ENCODE measurements at regions not wholly inside any gene's neighbourhood (a gene's known extent, or its start where the extent isn't known, plus 50 kb on each side); places are given as distances from the start of the nearest gene placed in this dataset.

GRCh38 chr6:169911264-169912263 is 160.1 kb downstream of the ERMARD start:
- DNase-seq (ENCODE audit: low read depth in 3 of 3) = no peak

DNA sequence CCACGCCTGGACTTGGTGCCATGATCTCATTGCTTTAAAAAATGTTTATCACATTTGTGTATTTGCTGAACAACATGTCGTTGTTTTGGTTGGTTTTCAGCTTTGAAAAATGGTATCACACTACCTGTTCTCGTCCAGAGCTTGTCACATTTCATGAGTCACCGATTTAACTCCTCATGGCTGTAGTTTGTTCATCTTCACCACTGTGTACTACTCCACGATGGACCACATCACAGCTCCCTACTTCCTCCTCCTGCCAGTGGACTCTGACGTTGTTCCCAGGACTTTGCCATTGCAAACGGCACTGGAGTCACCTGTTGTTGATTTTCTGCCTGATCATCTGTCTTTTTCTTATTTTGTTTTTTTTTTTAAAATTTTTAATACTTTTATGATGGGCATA is 157.7 kb downstream of the ERMARD start:
- DNase-seq (ENCODE audit: low read depth in 3 of 3) = no peak

- DNase-seq (ENCODE audit: low read depth in 3 of 3) = no peak
Measured at GRCh38 chr6:169908403-169908933, 157.0 kb downstream of the ERMARD start.

GRCh38 chr6:169907419-169908115 is 156.1 kb downstream of the ERMARD start:
- no peak for DNase-seq (ENCODE audit: low read depth in 3 of 3)

- DNase-seq (ENCODE audit: low read depth in 3 of 3) = no peak
Measured at GRCh38 chr6:169906688-169907418, 155.4 kb downstream of the ERMARD start.

DNA sequence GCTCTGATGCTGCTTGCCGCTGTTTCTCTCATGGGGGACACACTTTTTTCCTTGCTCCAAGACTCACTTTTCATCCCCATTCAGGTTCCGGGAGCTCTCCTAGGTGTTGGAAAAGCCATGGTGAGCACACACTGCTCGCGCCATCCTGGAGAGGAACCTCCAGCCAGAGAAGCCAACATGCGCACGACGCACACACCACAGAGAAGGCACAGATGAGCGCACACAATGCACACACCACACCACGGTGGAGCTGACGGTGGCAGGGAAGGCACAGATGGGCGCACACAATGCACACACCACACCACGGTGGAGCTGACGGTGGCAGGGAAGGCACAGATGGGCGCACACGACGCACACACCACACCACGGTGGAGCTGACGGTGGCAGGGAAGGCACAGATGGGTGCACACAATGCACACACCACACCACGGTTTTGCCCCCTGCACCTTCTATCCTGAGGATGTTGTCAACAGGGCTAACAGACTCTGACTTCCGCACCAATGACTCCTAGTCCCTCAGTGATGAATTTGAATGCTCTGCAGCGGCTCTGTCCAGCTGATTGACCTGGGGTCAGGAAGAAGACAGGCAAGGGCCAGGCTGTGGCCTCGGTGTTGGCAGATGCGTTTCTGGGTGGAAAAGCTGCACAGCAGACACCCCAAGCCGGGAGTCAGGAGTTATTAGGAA is 154.7 kb downstream of the ERMARD start:
- DNase-seq (ENCODE audit: low read depth in 3 of 3) = no peak

- no peak for DNase-seq (ENCODE audit: low read depth in 3 of 3)
Measured at GRCh38 chr6:169905041-169905807, 153.8 kb downstream of the ERMARD start.

- no peak for DNase-seq (ENCODE audit: low read depth in 3 of 3)
Measured at GRCh38 chr6:169904051-169904922, 152.9 kb downstream of the ERMARD start.

DNA sequence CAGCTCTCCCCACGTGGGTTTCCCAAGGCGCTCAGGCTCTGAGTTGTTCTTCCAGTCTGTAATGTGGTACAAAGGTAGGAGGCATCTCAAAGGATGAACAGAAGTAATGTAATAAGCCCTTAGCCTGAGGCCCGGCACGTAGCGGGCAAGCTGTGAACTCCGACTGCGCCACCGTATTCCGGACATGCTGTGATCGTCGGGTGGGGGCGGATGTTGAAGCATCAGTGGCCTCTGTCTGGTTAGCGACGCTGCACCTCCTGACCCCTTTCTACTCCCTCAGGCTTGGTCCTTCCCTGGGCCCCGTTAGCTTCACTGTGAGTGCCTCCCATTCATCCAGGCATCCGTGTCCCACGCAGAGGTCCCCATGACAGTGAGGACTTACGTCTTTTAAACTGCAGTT is 151.7 kb downstream of the ERMARD start:
- no peak for DNase-seq (ENCODE audit: low read depth in 3 of 3)

DNA sequence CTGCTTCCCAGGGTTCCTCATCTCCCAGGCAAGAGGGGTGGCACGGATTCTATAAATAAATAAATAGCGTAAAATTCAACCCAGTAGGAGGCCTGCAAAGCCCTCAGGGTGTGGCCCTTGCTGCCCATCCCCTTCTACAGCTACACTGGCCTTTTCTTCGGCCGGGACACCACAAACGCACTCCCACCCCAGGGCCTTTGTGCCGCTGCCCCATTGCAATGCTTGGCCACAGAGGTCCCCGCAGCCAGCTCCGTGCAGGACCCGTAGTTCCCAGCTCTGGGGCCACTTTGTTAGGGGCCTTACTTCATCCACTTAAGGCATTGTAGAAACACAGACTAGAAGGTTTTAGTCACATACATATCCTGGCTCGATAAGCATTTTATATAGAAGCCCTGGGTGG is 151.2 kb downstream of the ERMARD start:
- DNase-seq (ENCODE audit: low read depth in 3 of 3) = no peak

- DNase-seq (ENCODE audit: low read depth in 3 of 3) = no peak
Measured at GRCh38 chr6:169902070-169902469, 150.6 kb downstream of the ERMARD start.

DNA sequence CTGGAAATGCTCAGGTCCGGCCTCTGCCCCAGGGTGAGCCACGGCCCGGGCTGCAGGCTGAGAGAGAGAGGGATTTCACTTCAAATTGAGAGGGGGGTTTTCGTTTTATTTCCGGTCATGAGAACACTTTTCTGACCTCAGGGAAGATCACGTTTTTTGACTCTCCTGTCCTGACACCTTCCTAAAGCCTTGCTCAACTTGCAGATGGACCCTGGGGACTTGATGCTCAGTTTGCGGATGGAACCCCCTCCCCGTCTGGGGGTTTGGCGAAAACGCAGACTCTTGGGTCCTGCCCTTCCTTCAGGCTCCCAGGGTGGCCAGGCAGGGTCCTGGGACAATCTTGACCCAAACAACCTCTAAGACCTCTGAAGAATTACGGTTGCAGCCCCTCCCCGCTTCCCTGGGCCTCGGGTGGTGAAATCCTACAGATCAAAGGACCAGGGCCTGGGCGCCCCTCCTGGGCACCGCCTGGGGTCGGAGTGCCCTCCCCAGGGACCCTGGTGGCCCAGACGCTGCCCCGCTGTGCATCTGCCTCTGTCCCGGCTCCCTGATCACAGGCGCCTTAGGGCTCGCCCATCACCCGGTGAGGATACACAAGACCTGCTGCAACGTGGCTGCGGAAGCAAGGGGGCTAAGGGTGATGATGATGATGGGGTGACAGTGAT is 148.2 kb downstream of the ERMARD start:
- no peak for DNase-seq (ENCODE audit: low read depth in 3 of 3)

DNA sequence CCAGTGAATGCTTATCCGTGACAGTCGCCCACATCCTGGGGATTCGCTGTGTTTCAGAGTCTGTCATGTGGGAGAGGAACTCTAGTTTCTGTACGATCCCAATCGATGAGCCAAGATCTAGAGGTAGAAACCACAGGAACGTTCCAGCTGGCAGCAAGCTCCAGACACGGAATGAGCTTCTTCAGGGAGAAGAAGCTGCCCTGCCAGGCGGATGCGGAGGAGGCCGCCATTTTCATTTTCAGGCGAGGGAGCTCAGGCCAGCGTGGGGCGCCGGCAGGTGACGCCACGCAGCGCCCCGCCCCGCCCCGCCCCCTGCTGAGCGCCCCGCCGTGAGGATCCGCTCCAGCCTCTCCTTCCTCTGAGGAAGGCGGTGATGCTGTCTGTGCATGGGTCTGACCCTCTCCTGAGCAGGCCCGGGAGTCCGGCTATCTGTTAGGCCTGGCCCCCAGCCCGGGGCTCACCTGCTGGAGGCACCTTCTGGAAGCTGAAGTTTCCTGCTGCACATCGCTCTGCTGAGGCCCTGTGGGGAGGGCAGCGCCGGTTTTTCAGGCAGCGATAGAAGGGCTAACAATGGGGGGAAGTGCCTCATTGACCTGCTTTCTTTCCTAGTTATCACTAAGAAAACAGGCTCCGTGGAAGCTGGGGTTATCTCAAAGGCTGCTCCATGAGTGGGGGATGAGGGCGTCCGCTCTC is 147.5 kb downstream of the ERMARD start:
- DNase-seq (ENCODE audit: low read depth in 3 of 3) = no peak

- DNase-seq (ENCODE audit: low read depth in 3 of 3) = no peak
Measured at GRCh38 chr6:169897601-169898358, 146.4 kb downstream of the ERMARD start.

- DNase-seq (ENCODE audit: low read depth in 3 of 3) = no peak
Measured at GRCh38 chr6:169896826-169897456, 145.5 kb downstream of the ERMARD start.

DNA sequence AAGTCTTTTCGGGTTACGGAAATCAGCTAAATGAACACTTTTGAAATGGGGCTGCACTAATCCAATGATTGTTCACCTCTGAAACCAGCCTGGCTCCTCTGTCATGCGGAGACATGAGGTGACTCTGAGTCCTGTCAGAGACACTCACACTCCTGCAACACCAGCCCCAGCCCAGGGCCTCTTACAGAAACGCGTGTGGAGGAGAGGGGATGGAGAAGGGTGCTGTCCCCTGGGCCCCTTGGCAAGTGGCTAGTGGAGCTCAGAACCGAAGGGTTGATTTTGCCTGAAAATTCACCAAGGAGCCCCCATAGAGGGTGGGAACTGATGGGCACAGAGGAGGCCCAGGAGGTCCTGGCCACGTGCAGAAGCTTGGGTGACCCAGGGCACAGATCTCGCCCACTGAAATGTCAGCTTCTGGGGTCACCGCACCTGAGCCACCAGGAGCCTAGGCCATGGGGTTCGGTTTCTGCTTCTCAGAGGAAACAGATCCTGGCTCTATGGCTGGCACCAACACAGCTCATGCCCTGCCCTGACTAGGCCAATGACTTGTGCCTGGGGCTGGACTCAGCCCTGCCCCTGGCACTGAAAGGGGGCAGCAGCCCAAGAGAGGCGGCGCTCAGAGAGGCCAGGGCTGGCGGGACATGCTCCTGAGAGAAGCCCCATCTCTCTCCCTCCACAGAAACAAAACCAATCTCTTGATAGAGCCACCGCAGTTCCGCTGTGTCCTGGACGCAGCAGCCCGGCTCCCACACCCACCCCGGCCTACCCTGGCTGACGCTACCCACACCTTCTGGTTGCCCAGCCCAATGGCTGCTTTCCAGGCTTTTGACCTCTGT is 144.7 kb downstream of the ERMARD start:
- no peak for DNase-seq (ENCODE audit: low read depth in 3 of 3)

All from stimulated activated CD4-positive, alpha-beta T cell treated with anti-CD3 and anti-CD28 coated beads, TNF-alpha, amount 100 ng/mL, for 48 hours (primary cell).